GM12878 (cell line): ENCODE measurements at regions not wholly inside any gene's neighbourhood (a gene's known extent, or its start where the extent isn't known, plus 50 kb on each side); places are given as distances from the start of the nearest gene placed in this dataset.

Experiments used
- ATAC-seq: fragments of 200-7000 bp; cut with Tn5 transposase; 3 replicates; pipeline ENCODE4 v1.9.1; 2020; ENCODE audit warnings: mild to moderate bottlenecking, moderate library complexity
- BruUV-seq: library from RNA; stranded (reverse); fragments of 400-500 nt; replicated peaks from 2 replicates; lab custom pipeline; 2021; lab: Mats Ljungman, UMichigan
- CTCF ChIA-PET: fragments of 300-600 bp; sonication (Branson Sonifier 250); formaldehyde crosslinking; extraction: SDS; loops from one replicate; lab custom pipeline; 2021; ENCODE audit warnings: inconsistent platforms; lab: Yijun Ruan, JAX
- POLR2A ChIA-PET: fragments of 350-600 bp; formaldehyde crosslinking; extraction: SDS; loops from one replicate; lab custom pipeline; 2021; ENCODE audit warnings: inconsistent platforms; lab: Charles Lee
- RAD21 ChIA-PET: fragments of 300-600 bp; sonication (Branson Sonifier 250); formaldehyde crosslinking; loops from one replicate; lab custom pipeline; 2023; ENCODE audit warnings: antibody characterized with exemption; ENCODE audit not compliant: unreplicated experiment; lab: Charles Lee
- SMC1A ChIA-PET: fragments of 300-600 bp; sonication (Branson Sonifier 250); formaldehyde crosslinking; loops from one replicate; lab custom pipeline; 2023; ENCODE audit not compliant: unreplicated experiment, uncharacterized antibody; lab: Charles Lee
- DNase-seq: peaks from one replicate; pipeline ENCODE4 v3.0.0-alpha.2; 2011; ENCODE audit warnings: low read depth, low spot score
- FAIRE-seq: peaks from 3 replicates; lab custom pipeline; 2011; peaks lifted over from hg19 to GRCh38; lab: Jason Lieb, UNC
- H2AFZ ChIP-seq: 2 replicates; pipeline ENCODE4 v1.6.0; 2011; ENCODE audit warnings: low read depth, low read length, control low read depth; ENCODE audit not compliant: control insufficient read depth
- H3K27ac ChIP-seq: 2 replicates; pipeline ENCODE4 v1.5.1; 2011; ENCODE audit warnings: control low read depth; ENCODE audit not compliant: control insufficient read depth, insufficient read depth
- H3K27me3 ChIP-seq, 2 experiments: replicated peaks in 1 of 2; 2 replicates each; pipeline versions ENCODE4 v1.6.0 to v1.6.1; 2011; ENCODE audit warnings: low read length in 1 of 2; ENCODE audit not compliant: control insufficient read depth in 2 of 2, insufficient read depth in 2 of 2
- H3K36me3 ChIP-seq, 2 experiments: 2 replicates each; pipeline ENCODE4 v1.5.1; 2011; ENCODE audit warnings: low read length in 1 of 2; ENCODE audit not compliant: control insufficient read depth in 2 of 2, insufficient read depth in 2 of 2
- H3K4me1 ChIP-seq: 2 replicates; pipeline ENCODE4 v1.6.1; 2011; ENCODE audit warnings: mild to moderate bottlenecking, low read length, moderate library complexity, mixed read lengths; ENCODE audit not compliant: control insufficient read depth, insufficient read depth
- H3K4me2 ChIP-seq: 2 replicates; pipeline ENCODE4 v1.6.0; 2011; ENCODE audit warnings: control low read depth; ENCODE audit not compliant: control insufficient read depth, insufficient read depth
- H3K4me3 ChIP-seq: fragments of 200-600 bp; sonication (generic); 2 replicates; pipeline ENCODE4 v1.5.1; 2016
- H3K79me2 ChIP-seq: 2 replicates; pipeline ENCODE4 v1.6.0; 2011; ENCODE audit warnings: low read length; ENCODE audit not compliant: control insufficient read depth, insufficient read depth
- H3K9ac ChIP-seq: 2 replicates; pipeline ENCODE4 v1.8.0; 2011; ENCODE audit warnings: low read length, control low read depth, mixed read lengths; ENCODE audit not compliant: control insufficient read depth, insufficient read depth
- H3K9me3 ChIP-seq: replicated peaks from 3 replicates; pipeline ENCODE4 v1.5.1; 2011; ENCODE audit warnings: mild to moderate bottlenecking, low read length; ENCODE audit not compliant: control insufficient read depth, insufficient read depth
- H4K20me1 ChIP-seq: 2 replicates; pipeline ENCODE4 v1.6.0; 2011; ENCODE audit not compliant: control insufficient read depth, insufficient read depth
- ATF2 ChIP-seq: IDR thresholded peaks from 2 replicates; pipeline ENCODE4 v1.6.1; 2012; ENCODE audit warnings: low read length, inconsistent platforms
- BCL3 ChIP-seq: IDR thresholded peaks from 2 replicates; pipeline ENCODE4 v1.6.1; 2011; ENCODE audit warnings: borderline replicate concordance, low read depth, mild to moderate bottlenecking, moderate library complexity, low read length; ENCODE audit not compliant: insufficient read depth, poor library complexity, severe bottlenecking
- CBX3 ChIP-seq: fragments of 200-600 bp; sonication (generic); IDR thresholded peaks from 2 replicates; pipeline ENCODE4 v1.6.1; 2016; ENCODE audit warnings: low read depth, borderline replicate concordance
- CHD1 ChIP-seq: IDR thresholded peaks from 2 replicates; pipeline ENCODE4 v1.6.1; 2012; ENCODE audit warnings: low read depth, low read length, improper control_type of control experiment
- ESRRA ChIP-seq: IDR thresholded peaks from 2 replicates; pipeline ENCODE4 v1.6.1; 2012; ENCODE audit warnings: mild to moderate bottlenecking, low read length, improper control_type of control experiment
- NFXL1 ChIP-seq: fragments of 450-650 bp; IDR thresholded peaks from 2 replicates; pipeline ENCODE4 v1.6.1; 2017; ENCODE audit warnings: antibody characterized with exemption, mild to moderate bottlenecking, borderline replicate concordance
- RAD21 ChIP-seq: IDR thresholded peaks from 2 replicates; pipeline ENCODE4 v1.6.1; 2011; ENCODE audit warnings: mild to moderate bottlenecking, low read depth, low read length, moderate library complexity; ENCODE audit not compliant: insufficient read depth
- WGBS: methylation state at CpG from one replicate; pipeline ENCODE4 v1.1.6; 2016; ENCODE audit warnings: low lambda C conversion rate; ENCODE audit not compliant: insufficient replicate concordance, insufficient coverage; ENCODE audit errors: missing lambda C conversion rate; 5-methylcytosine and 5-hydroxymethylcytosine counted together
- in situ Hi-C: fragments of 300-500 bp; cut with MboI; formaldehyde crosslinking; loops from 9 replicates; pipeline ENCODE4 v1.14.3; 2018; ENCODE audit warnings: mixed read lengths
- intact Hi-C: fragments of 100-400 bp; cut with micrococcal nuclease; formaldehyde crosslinking; loops from one replicate; pipeline ENCODE4 v1.14.2; 2022; ENCODE audit not compliant: unreplicated experiment

GRCh38 chr7:23931633-23932032, 221.6 kb downstream of the STK31 start:
- intact Hi-C loops = no loop called here
- Histone ChIP-seq H3K4me2 (no peak overlapping the region), H3K79me2 (no peaks in the 10 kb centered on the region), H3K36me3 (no peaks in the 10 kb centered on the region), H3K9ac (no peak overlapping the region), H3K9me3 (no peaks in the 10 kb centered on the region), H3K27ac (no peak overlapping the region), H3K4me1 (no peaks in the 10 kb centered on the region), H4K20me1 (no peaks in the 10 kb centered on the region), H3K4me3 (no peak overlapping the region), H3K27me3 (no peaks in the 10 kb centered on the region), H2AFZ (no peak overlapping the region)
- no peak for ATAC-seq
- ChIA-PET POLR2A (no interaction called here), CTCF (no interaction called here), SMC1A (no interaction called here), RAD21 (no interaction called here)
- no TSS peak for BruUV-seq
- in situ Hi-C loops = no loop called here
- no peak for TF ChIP-seq RAD21
- no peak for TF ChIP-seq ATF2
- no peak for TF ChIP-seq CBX3
- no peak for TF ChIP-seq CHD1
- no peak for TF ChIP-seq NFXL1
- no peak for TF ChIP-seq BCL3
- TF ChIP-seq ESRRA = no peak
- no peak for DNase-seq
- FAIRE-seq = no peak
- WGBS = 52% methylated on average over 2 of the region's 2 CpGs
